GM23338 (cell line): ENCODE measurements at regions not wholly inside any gene's neighbourhood (a gene's known extent, or its start where the extent isn't known, plus 50 kb on each side); places are given as distances from the start of the nearest gene placed in this dataset.

Experiments used
- CREB1 ChIP-seq: fragments of 250-450 bp; sonication (Bioruptor Pico); IDR thresholded peaks from 2 replicates; pipeline ENCODE4 v1.5.0; 2020; ENCODE audit warnings: low read depth, mild to moderate bottlenecking, moderate library complexity
- CTCF ChIP-seq, 2 experiments: fragments of 200-600 bp in 1 of 2; sonication (generic) in 1 of 2; conservative IDR thresholded peaks; 2 replicates each; pipeline versions ENCODE4 v1.5.1 to v1.6.1; 2016 to 2017; ENCODE audit warnings: antibody characterized with exemption in 2 of 2, low read depth in 2 of 2, mild to moderate bottlenecking in 2 of 2, moderate library complexity in 1 of 2
- EZH2 ChIP-seq: fragments of 200-600 bp; sonication (generic); IDR thresholded peaks from one replicate; pipeline ENCODE4 v1.8.0; 2017; ENCODE audit warnings: antibody characterized with exemption, mild to moderate bottlenecking, low read depth; ENCODE audit not compliant: unreplicated experiment
- EZH2phosphoT487 ChIP-seq: fragments of 200-600 bp; sonication (generic); IDR thresholded peaks from one replicate; pipeline ENCODE4 v1.8.1; 2018; ENCODE audit warnings: antibody characterized with exemption; ENCODE audit not compliant: unreplicated experiment
- POLR2AphosphoS5 ChIP-seq: IDR thresholded peaks from 2 replicates; pipeline ENCODE4 v1.6.1; 2016; ENCODE audit warnings: antibody characterized with exemption, low read depth
- REST ChIP-seq: IDR thresholded peaks from one replicate; pipeline ENCODE4 v1.6.1; 2018; ENCODE audit warnings: antibody characterized with exemption; ENCODE audit not compliant: unreplicated experiment

- TF ChIP-seq CTCF (conservative IDR thresholded peaks at IDR 0.05; ENCODE audit: low read depth in 2 of 2) (no peak), EZH2 (no peak), REST (no peak), POLR2AphosphoS5 (no peak), EZH2phosphoT487 (no peak), CREB1 (CRISPR knock-in tag) (no peak)
Observed at GRCh38 chr14:22382395-22382794, 206.6 kb downstream of the DAD1 start.
